ENCODE measurements at regions not wholly inside any gene's neighbourhood (a gene's known extent, or its start where the extent isn't known, plus 50 kb on each side); places are given as distances from the start of the nearest gene placed in this dataset.
A peak's percentile ranks its signal among the peaks of the same experiment; 100 is the strongest.
"Not testable (repeated sequence)": the region's sequence is repeated elsewhere in the genome, so short reads cannot be mapped to it uniquely, and the experiment has no call there.

- in situ Hi-C loops (cut with HindIII; ENCODE audit: low sequenced_read_pairs), result no loop called here
- no peak for DNase-seq (ENCODE audit: low spot score)
These were observed 559.8 kb upstream of the SLC35B3 start for GRCh38 chr6:8995156-8995555.

GRCh38 chr6:8993111-8993510, 557.8 kb upstream of the SLC35B3 start:
- in situ Hi-C loops (cut with HindIII; ENCODE audit: low sequenced_read_pairs), result no loop called here
- DNase-seq (ENCODE audit: low spot score), result no peak

GRCh38 chr6:8991844-8992243, 556.5 kb upstream of the SLC35B3 start:
- in situ Hi-C loops (cut with HindIII; ENCODE audit: low sequenced_read_pairs), result no loop called here
- no peak for DNase-seq (ENCODE audit: low spot score)

- in situ Hi-C loops (cut with HindIII; ENCODE audit: low sequenced_read_pairs), result no loop called here
- DNase-seq (ENCODE audit: low spot score), result no peak
These were observed 554.7 kb upstream of the SLC35B3 start for GRCh38 chr6:8990075-8990474.

GRCh38 chr6:8983202-8983688, 547.9 kb upstream of the SLC35B3 start:
- in situ Hi-C loops (cut with HindIII; ENCODE audit: low sequenced_read_pairs), result no loop called here
- peak; percentile 56 for DNase-seq (ENCODE audit: low spot score)

GRCh38 chr6:8982668-8983067, 547.3 kb upstream of the SLC35B3 start:
- no peak for DNase-seq (ENCODE audit: low spot score)
- in situ Hi-C loops (cut with HindIII; ENCODE audit: low sequenced_read_pairs), result no loop called here

- DNase-seq (ENCODE audit: low spot score), result no peak
- in situ Hi-C loops (cut with HindIII; ENCODE audit: low sequenced_read_pairs), result no loop called here
These were observed 538.0 kb upstream of the SLC35B3 start for GRCh38 chr6:8973395-8973794.

- in situ Hi-C loops (cut with HindIII; ENCODE audit: low sequenced_read_pairs), result no loop called here
- DNase-seq (ENCODE audit: low spot score), result no peak
These were observed 534.4 kb upstream of the SLC35B3 start for GRCh38 chr6:8969747-8970146.

GRCh38 chr6:8958894-8959511, 523.7 kb upstream of the SLC35B3 start:
- no peak for DNase-seq (ENCODE audit: low spot score)
- in situ Hi-C loops (cut with HindIII; ENCODE audit: low sequenced_read_pairs), result no loop called here

- DNase-seq (ENCODE audit: low spot score), result no peak
- in situ Hi-C loops (cut with HindIII; ENCODE audit: low sequenced_read_pairs), result no loop called here
These were observed 518.0 kb upstream of the SLC35B3 start for GRCh38 chr6:8953310-8953709.

GRCh38 chr6:8948733-8949132, 513.4 kb upstream of the SLC35B3 start:
- no peak for DNase-seq (ENCODE audit: low spot score)
- in situ Hi-C loops (cut with HindIII; ENCODE audit: low sequenced_read_pairs), result no loop called here

GRCh38 chr6:8947900-8948299, 512.6 kb upstream of the SLC35B3 start:
- DNase-seq (ENCODE audit: low spot score), result no peak
- in situ Hi-C loops (cut with HindIII; ENCODE audit: low sequenced_read_pairs), result no loop called here

- no peak for DNase-seq (ENCODE audit: low spot score)
- in situ Hi-C loops (cut with HindIII; ENCODE audit: low sequenced_read_pairs), result no loop called here
These were observed 509.2 kb upstream of the SLC35B3 start for GRCh38 chr6:8944548-8944947.

GRCh38 chr6:8943073-8943472, 507.7 kb upstream of the SLC35B3 start:
- DNase-seq (ENCODE audit: low spot score), result no peak
- in situ Hi-C loops (cut with HindIII; ENCODE audit: low sequenced_read_pairs), result no loop called here

GRCh38 chr6:8941577-8941976, 506.2 kb upstream of the SLC35B3 start:
- in situ Hi-C loops (cut with HindIII; ENCODE audit: low sequenced_read_pairs), result no loop called here
- DNase-seq (ENCODE audit: low spot score), result no peak

- DNase-seq (ENCODE audit: low spot score), result no peak
- in situ Hi-C loops (cut with HindIII; ENCODE audit: low sequenced_read_pairs), result no loop called here
These were observed 505.0 kb upstream of the SLC35B3 start for GRCh38 chr6:8940356-8940755.

- in situ Hi-C loops (cut with HindIII; ENCODE audit: low sequenced_read_pairs), result no loop called here
- DNase-seq (ENCODE audit: low spot score), result no peak
These were observed 504.3 kb upstream of the SLC35B3 start for GRCh38 chr6:8939615-8940014.

- in situ Hi-C loops (cut with HindIII; ENCODE audit: low sequenced_read_pairs), result no loop called here
- DNase-seq (ENCODE audit: low spot score), result no peak
These were observed 499.0 kb upstream of the SLC35B3 start for GRCh38 chr6:8934318-8934717.

- in situ Hi-C loops (cut with HindIII; ENCODE audit: low sequenced_read_pairs), result no loop called here
- peak; percentile 6 for DNase-seq (ENCODE audit: low spot score)
These were observed 494.7 kb upstream of the SLC35B3 start for GRCh38 chr6:8930009-8930408.

GRCh38 chr6:8920244-8920643, 484.9 kb upstream of the SLC35B3 start:
- in situ Hi-C loops (cut with HindIII; ENCODE audit: low sequenced_read_pairs); DNase-seq (ENCODE audit: low spot score): not testable (repeated sequence)

GRCh38 chr6:8918196-8918595, 482.9 kb upstream of the SLC35B3 start:
- in situ Hi-C loops (cut with HindIII; ENCODE audit: low sequenced_read_pairs), result no loop called here
- DNase-seq (ENCODE audit: low spot score), result no peak

- in situ Hi-C loops (cut with HindIII; ENCODE audit: low sequenced_read_pairs), result no loop called here
- DNase-seq (ENCODE audit: low spot score), result no peak
These were observed 479.4 kb upstream of the SLC35B3 start for GRCh38 chr6:8914700-8915099.

All from G401 (cell line).